Erythroblast (primary cell): ENCODE measurements at regions not wholly inside any gene's neighbourhood (a gene's known extent, or its start where the extent isn't known, plus 50 kb on each side); places are given as distances from the start of the nearest gene placed in this dataset.

Experiments used
- GATA1 ChIP-seq: IDR thresholded peaks from 2 replicates; pipeline ENCODE4 v1.6.1; 2011; ENCODE audit warnings: low read depth, mild to moderate bottlenecking, control low read depth, low read length, moderate library complexity
- POLR2A ChIP-seq: IDR thresholded peaks from 2 replicates; pipeline ENCODE4 v1.6.1; 2011; ENCODE audit warnings: mild to moderate bottlenecking, low read length

- TF ChIP-seq POLR2A = no peak
- TF ChIP-seq GATA1 = no peak
Observed at GRCh38 chr1:214830941-214831340, 227.9 kb downstream of the CENPF start.
